Stromal cell of bone marrow (primary cell): ENCODE measurements at regions not wholly inside any gene's neighbourhood (a gene's known extent, or its start where the extent isn't known, plus 50 kb on each side); places are given as distances from the start of the nearest gene placed in this dataset.
"Not testable (repeated sequence)": the region's sequence is repeated elsewhere in the genome, so short reads cannot be mapped to it uniquely, and the experiment has no call there.

Source experiments
- DNase-seq: peaks from one replicate; pipeline ENCODE4 v3.0.0-alpha.2; 2012; ENCODE audit warnings: low read depth

DNA sequence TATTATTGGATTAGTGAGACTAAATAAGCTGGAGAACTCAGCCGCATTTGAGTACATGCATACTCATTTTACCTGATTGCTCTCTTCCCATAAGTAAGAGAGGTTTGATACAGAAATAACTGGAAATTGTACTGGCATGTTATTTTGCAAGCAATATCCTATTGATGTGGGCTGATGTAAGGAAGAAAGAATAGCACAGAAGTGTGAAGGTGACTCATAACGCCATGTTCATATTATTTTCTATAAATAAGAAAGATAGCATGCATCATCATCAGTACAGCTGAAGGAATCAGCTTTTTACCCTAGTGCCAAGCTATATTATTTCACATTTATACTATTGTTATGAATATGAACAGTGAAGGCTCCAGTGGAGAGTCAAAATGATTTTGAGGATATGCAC lies 138.3 kb upstream of the FAM47A start:
- DNase-seq, result no peak

- DNase-seq, result no peak
Observed at GRCh38 chrX:34238896-34239295, 106.8 kb upstream of the FAM47A start.

DNA sequence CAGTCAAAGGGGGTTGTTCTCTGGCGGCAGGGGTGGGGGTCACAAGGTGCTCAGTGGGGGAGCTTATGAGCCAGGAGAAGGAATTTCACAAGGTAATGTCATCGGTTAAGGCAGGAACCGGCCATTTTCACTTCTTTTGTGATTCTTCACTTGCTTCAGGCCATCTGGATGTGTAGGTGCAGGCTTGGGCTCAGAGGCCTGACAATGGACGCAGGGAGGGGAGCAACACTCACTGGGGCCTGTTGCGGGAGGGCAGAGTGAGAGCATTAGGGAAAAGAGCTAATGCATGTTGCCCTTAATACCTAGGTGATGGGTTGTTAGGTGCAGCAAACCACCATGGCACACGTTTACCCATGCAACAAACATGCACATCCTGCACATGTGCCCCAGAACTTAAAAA lies 98.0 kb upstream of the FAM47A start:
- not testable (repeated sequence) for DNase-seq

DNA sequence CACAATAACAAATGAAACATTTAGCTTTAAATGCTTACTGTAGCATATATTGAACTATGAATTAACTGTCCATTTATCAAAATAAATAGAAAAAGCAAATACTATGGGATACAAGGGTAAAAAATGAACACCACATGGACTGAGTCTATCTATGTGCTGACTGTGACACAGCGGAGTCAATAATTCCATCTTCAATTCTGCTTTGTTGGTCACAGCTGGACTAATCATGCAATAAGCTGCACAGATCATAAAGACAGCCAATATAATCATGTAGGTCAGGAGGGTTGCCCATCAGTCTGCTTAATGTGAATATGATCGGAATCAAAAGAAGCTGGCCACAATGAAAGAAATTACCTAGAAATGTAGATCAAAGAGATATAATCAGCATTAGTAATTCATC lies 95.7 kb upstream of the FAM47A start:
- DNase-seq, result no peak

- no peak for DNase-seq
Observed at GRCh38 chrX:34223574-34223973, 91.5 kb upstream of the FAM47A start.

GRCh38 chrX:34218063-34218462 lies 85.9 kb upstream of the FAM47A start:
- DNase-seq, result no peak

DNA sequence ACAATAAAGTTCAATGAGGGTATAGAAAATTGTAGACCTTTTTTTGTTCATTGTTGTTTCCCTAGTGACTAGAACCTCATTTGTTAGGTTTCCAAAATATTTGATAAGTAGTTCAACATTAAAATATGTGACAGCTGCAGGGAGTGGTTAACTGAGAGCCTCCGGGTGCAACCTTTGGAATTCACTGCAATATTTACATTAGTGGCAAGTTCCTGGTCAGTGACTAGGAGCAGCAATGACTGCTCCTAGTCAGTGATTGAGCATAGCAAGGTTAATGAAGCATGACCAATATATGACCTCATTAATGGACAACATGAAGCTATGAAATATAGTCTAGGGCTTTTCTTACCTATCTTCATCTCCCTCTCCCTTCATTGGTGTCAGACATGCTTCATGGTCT lies 65.8 kb upstream of the FAM47A start:
- DNase-seq, result no peak
